ENCODE measurements at regions not wholly inside any gene's neighbourhood (a gene's known extent, or its start where the extent isn't known, plus 50 kb on each side); places are given as distances from the start of the nearest gene placed in this dataset.

DNA sequence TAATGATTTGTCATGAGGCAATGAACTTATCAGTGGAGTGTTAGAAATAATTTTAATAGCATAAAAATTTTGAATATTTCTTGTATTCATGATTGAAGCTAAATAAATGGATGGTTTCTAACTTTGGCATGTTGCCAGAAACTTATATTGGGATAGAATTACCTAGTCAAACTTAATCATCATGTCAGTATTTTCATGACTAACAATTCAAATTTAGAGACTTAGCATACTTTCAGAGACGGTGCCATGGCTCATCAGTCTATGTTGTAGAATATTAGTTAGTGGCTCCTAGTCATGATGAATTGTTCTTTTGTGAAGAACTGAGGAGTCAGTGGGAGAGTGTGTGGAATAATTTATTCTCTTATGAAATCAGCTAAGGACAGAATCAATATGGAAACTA lies 599.6 kb upstream of the POT1 start:
- TF ChIP-seq, protein P1, sequence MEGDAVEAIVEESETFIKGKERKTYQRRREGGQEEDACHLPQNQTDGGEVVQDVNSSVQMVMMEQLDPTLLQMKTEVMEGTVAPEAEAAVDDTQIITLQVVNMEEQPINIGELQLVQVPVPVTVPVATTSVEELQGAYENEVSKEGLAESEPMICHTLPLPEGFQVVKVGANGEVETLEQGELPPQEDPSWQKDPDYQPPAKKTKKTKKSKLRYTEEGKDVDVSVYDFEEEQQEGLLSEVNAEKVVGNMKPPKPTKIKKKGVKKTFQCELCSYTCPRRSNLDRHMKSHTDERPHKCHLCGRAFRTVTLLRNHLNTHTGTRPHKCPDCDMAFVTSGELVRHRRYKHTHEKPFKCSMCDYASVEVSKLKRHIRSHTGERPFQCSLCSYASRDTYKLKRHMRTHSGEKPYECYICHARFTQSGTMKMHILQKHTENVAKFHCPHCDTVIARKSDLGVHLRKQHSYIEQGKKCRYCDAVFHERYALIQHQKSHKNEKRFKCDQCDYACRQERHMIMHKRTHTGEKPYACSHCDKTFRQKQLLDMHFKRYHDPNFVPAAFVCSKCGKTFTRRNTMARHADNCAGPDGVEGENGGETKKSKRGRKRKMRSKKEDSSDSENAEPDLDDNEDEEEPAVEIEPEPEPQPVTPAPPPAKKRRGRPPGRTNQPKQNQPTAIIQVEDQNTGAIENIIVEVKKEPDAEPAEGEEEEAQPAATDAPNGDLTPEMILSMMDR (IDR thresholded peaks at IDR 0.05; ENCODE audit: low read length): no peak
- TF ChIP-seq EZH2 (IDR thresholded peaks at IDR 0.05; ENCODE audit: borderline replicate concordance, low read length): no peak

All from OCI-LY1 (cell line).